SK-N-SH (cell line): ENCODE measurements at regions not wholly inside any gene's neighbourhood (a gene's known extent, or its start where the extent isn't known, plus 50 kb on each side); places are given as distances from the start of the nearest gene placed in this dataset.

Source experiments
- CTCF ChIA-PET: fragments of 300-600, 350-600 bp; formaldehyde crosslinking; extraction: SDS; loops from one replicate; lab custom pipeline; 2021; lab: Yijun Ruan, JAX
- POLR2A ChIA-PET: fragments of 350-600 bp; sonication (Branson Sonifier 250); formaldehyde crosslinking; extraction: SDS; loops from one replicate; lab custom pipeline; 2020; ENCODE audit warnings: antibody characterized with exemption, inconsistent platforms; lab: Yijun Ruan, JAX
- DNase-seq: peaks from one replicate; pipeline ENCODE4 v3.0.0; 2012
- H2AFZ ChIP-seq: fragments of 200-600 bp; sonication (generic); 2 replicates; pipeline ENCODE4 v1.8.1; 2016; ENCODE audit warnings: antibody characterized with exemption, mild to moderate bottlenecking, low read depth
- H3F3A ChIP-seq: fragments of 200-600 bp; sonication (generic); replicated peaks from 2 replicates; pipeline ENCODE3; 2016; ENCODE audit warnings: antibody characterized with exemption, mild to moderate bottlenecking; ENCODE audit not compliant: insufficient read depth
- H3K27ac ChIP-seq, 2 experiments: fragments of 200-500 bp in 1 of 2; fragments of 200-600 bp in 1 of 2; sonication (Bioruptor generic) in 1 of 2; sonication (generic), shearing (Covaris generic) in 1 of 2; 2 replicates each; pipeline versions ENCODE4 v1.5.1 to v1.6.1; 2014 to 2016; ENCODE audit warnings: low read depth in 2 of 2, inconsistent platforms in 1 of 2, low read length in 1 of 2, mild to moderate bottlenecking in 1 of 2, mixed read lengths in 1 of 2
- H3K27me3 ChIP-seq: fragments of 200-600 bp; sonication (generic), shearing (Covaris generic); 2 replicates; pipeline ENCODE4 v1.6.1; 2016; ENCODE audit warnings: mixed run types; ENCODE audit not compliant: insufficient read depth
- H3K36me3 ChIP-seq, 2 experiments: fragments of 200-500 bp in 1 of 2; fragments of 200-600 bp in 1 of 2; sonication (Bioruptor generic) in 1 of 2; sonication (generic) in 1 of 2; replicated peaks in 1 of 2; 2 replicates each; pipeline versions ENCODE3 to v1.5.1; 2014 to 2016; ENCODE audit warnings: low read length in 1 of 2, mild to moderate bottlenecking in 1 of 2; ENCODE audit not compliant: insufficient read depth in 2 of 2, control insufficient read depth in 1 of 2
- H3K4me1 ChIP-seq, 2 experiments: fragments of 200-500 bp in 1 of 2; fragments of 200-600 bp in 1 of 2; sonication (Bioruptor generic) in 1 of 2; sonication (generic), shearing (Covaris generic) in 1 of 2; 2 replicates each; pipeline versions ENCODE4 v1.5.1 to v1.6.1; 2014 to 2016; ENCODE audit warnings: low read depth in 1 of 2, low read length in 1 of 2, mixed run types in 1 of 2; ENCODE audit not compliant: insufficient read depth in 2 of 2, control insufficient read depth in 1 of 2
- H3K4me2 ChIP-seq: fragments of 200-600 bp; sonication (generic), shearing (Covaris generic); 2 replicates; pipeline ENCODE4 v1.6.1; 2017; ENCODE audit warnings: mixed run types
- H3K4me3 ChIP-seq, 2 experiments: fragments of 200-500 bp in 1 of 2; fragments of 200-600 bp in 1 of 2; sonication (Bioruptor generic) in 1 of 2; sonication (generic), shearing (Covaris generic) in 1 of 2; 2 replicates each; pipeline versions ENCODE4 v1.5.1 to v1.8.1; 2014 to 2016; ENCODE audit warnings: low read depth in 2 of 2, inconsistent platforms in 1 of 2, low read length in 1 of 2, mild to moderate bottlenecking in 1 of 2, mixed read lengths in 1 of 2, moderate library complexity in 1 of 2
- H3K79me2 ChIP-seq: fragments of 200-600 bp; sonication (generic); 2 replicates; pipeline ENCODE4 v1.8.1; 2017; ENCODE audit warnings: mild to moderate bottlenecking; ENCODE audit not compliant: insufficient read depth
- H3K9ac ChIP-seq: fragments of 200-600 bp; sonication (generic); 2 replicates; pipeline ENCODE4 v1.6.1; 2017; ENCODE audit warnings: mixed run types
- H3K9me2 ChIP-seq: fragments of 200-600 bp; sonication (generic); 2 replicates; pipeline ENCODE4 v1.6.1; 2017; ENCODE audit warnings: mixed run types
- H3K9me3 ChIP-seq: fragments of 200-600 bp; sonication (generic); 2 replicates; pipeline ENCODE4 v1.6.1; 2017; ENCODE audit warnings: mixed run types, mild to moderate bottlenecking, moderate library complexity
- H4K20me1 ChIP-seq: fragments of 200-600 bp; sonication (generic); 2 replicates; pipeline ENCODE4 v1.6.1; 2017; ENCODE audit warnings: mild to moderate bottlenecking, mixed run types; ENCODE audit not compliant: insufficient read depth
- CHD2 ChIP-seq: fragments of 150-350 bp; IDR thresholded peaks from 2 replicates; pipeline ENCODE4 v1.6.1; 2018; ENCODE audit warnings: low read length; ENCODE audit not compliant: partially characterized antibody
- CTCF ChIP-seq: fragments of 200-600 bp; sonication (generic); IDR thresholded peaks from 2 replicates; pipeline ENCODE4 v1.6.1; 2017; ENCODE audit warnings: antibody characterized with exemption, mild to moderate bottlenecking, moderate library complexity
- EP300 ChIP-seq, 2 experiments: IDR thresholded peaks; 2 replicates each; pipeline versions ENCODE4 v1.4.0 to v1.6.1; 2012; ENCODE audit warnings: borderline replicate concordance in 1 of 2, low read depth in 1 of 2, low read length in 1 of 2
- EZH2phosphoT487 ChIP-seq: fragments of 200-600 bp; sonication (generic); IDR thresholded peaks from 2 replicates; pipeline ENCODE4 v1.6.1; 2017; ENCODE audit warnings: low read depth, mixed run types, mild to moderate bottlenecking, antibody characterized with exemption, moderate library complexity, borderline replicate concordance
- FOXJ3 ChIP-seq: sonication (generic); formaldehyde crosslinking; IDR thresholded peaks from 2 replicates; pipeline ENCODE4 v1.5.1; 2020; ENCODE audit warnings: mild to moderate bottlenecking, missing genetic modification reagents
- IRF3 ChIP-seq: fragments of 150-350 bp; IDR thresholded peaks from 2 replicates; pipeline ENCODE4 v1.6.1; 2016; ENCODE audit warnings: mild to moderate bottlenecking, low read depth, low read length
- MAX ChIP-seq: IDR thresholded peaks from 2 replicates; pipeline ENCODE4 v1.4.0; 2012; ENCODE audit warnings: low read depth
- MEF2A ChIP-seq: IDR thresholded peaks from 2 replicates; pipeline ENCODE4 v1.4.0; 2012; ENCODE audit warnings: low read depth, borderline replicate concordance
- NRF1 ChIP-seq: IDR thresholded peaks from 2 replicates; pipeline ENCODE4 v1.6.1; 2012; ENCODE audit warnings: low read depth, mild to moderate bottlenecking, low read length
- POLR2AphosphoS5 ChIP-seq: IDR thresholded peaks from 2 replicates; pipeline ENCODE4 v1.6.1; 2012; ENCODE audit warnings: low read depth, low read length
- RFX5 ChIP-seq: IDR thresholded peaks from 2 replicates; pipeline ENCODE4 v1.6.1; 2012; ENCODE audit warnings: mild to moderate bottlenecking, improper control_type of control experiment, low read length
- RXRA ChIP-seq: IDR thresholded peaks from 2 replicates; pipeline ENCODE4 v1.4.0; 2012; ENCODE audit warnings: low read depth, mild to moderate bottlenecking, borderline replicate concordance
- SIN3A ChIP-seq: IDR thresholded peaks from 2 replicates; pipeline ENCODE4 v1.6.1; 2012; ENCODE audit warnings: low read depth, mild to moderate bottlenecking, low read length, moderate library complexity, borderline replicate concordance
- SMC3 ChIP-seq: IDR thresholded peaks from 2 replicates; pipeline ENCODE4 v1.6.1; 2012; ENCODE audit warnings: low read depth, low read length, improper control_type of control experiment
- TCF12 ChIP-seq: IDR thresholded peaks from 2 replicates; pipeline ENCODE4 v1.4.0; 2012
- TEAD4 ChIP-seq: IDR thresholded peaks from 2 replicates; pipeline ENCODE4 v1.4.0; 2012; ENCODE audit warnings: mild to moderate bottlenecking, borderline replicate concordance; ENCODE audit not compliant: insufficient read depth
- USF1 ChIP-seq: IDR thresholded peaks from 2 replicates; pipeline ENCODE4 v1.4.0; 2012; ENCODE audit warnings: low read depth, borderline replicate concordance
- USF2 ChIP-seq: fragments of 150-350 bp; IDR thresholded peaks from 2 replicates; pipeline ENCODE4 v1.6.1; 2017; ENCODE audit warnings: antibody characterized with exemption, low read length, low read depth, borderline replicate concordance
- ZBTB33 ChIP-seq: IDR thresholded peaks from 2 replicates; pipeline ENCODE4 v1.4.0; 2012; ENCODE audit warnings: low read depth, borderline replicate concordance
- WGBS: methylation state at CpG from one replicate; pipeline ENCODE4 v1.1.6; 2017; ENCODE audit warnings: low lambda C conversion rate; 5-methylcytosine and 5-hydroxymethylcytosine counted together

GRCh38 chr9:27848315-27848714 lies 275.0 kb upstream of the C9orf72 start:
- no peaks in the 10 kb centered on the region for H4K20me1 ChIP-seq
- no peaks in the 10 kb centered on the region for H3K9me3 ChIP-seq
- H3K27me3 ChIP-seq, result no peaks in the 10 kb centered on the region
- no peak for TF ChIP-seq RXRA
- TF ChIP-seq USF1, result no peak
- no peak for TF ChIP-seq TEAD4
- no peak overlapping the region for H2AFZ ChIP-seq
- POLR2A ChIA-PET, result no interaction called here
- no peak overlapping the region for H3K27ac ChIP-seq
- no peak for DNase-seq
- H3K9ac ChIP-seq, result no peak overlapping the region
- H3K4me3 ChIP-seq, result no peak overlapping the region
- no peaks in the 10 kb centered on the region for H3K79me2 ChIP-seq
- no peaks in the 10 kb centered on the region for H3K9me2 ChIP-seq
- no peaks in the 10 kb centered on the region for H3F3A ChIP-seq
- H3K4me1 ChIP-seq, result no peaks in the 10 kb centered on the region
- WGBS, result 80% methylated on average over 2 of the region's 2 CpGs
- CTCF ChIA-PET, result interaction anchor here (0.8 kb wide), 1 partner anchor 46 kb away, joined by 3 read pairs; no protein-coding TSS in a partner anchor
- no peaks in the 10 kb centered on the region for H3K36me3 ChIP-seq
- H3K4me2 ChIP-seq, result no peak overlapping the region

- TF ChIP-seq USF2, result no peak
- no peak for TF ChIP-seq NRF1
- TF ChIP-seq POLR2AphosphoS5, result no peak
- no peak for TF ChIP-seq ZBTB33
- TF ChIP-seq FOXJ3 (CRISPR knock-in tag), result no peak
- no peak for TF ChIP-seq RFX5
- TF ChIP-seq TCF12, result no peak
- no peak for TF ChIP-seq EP300 (IDR thresholded peaks at IDR 0.05; ENCODE audit: borderline replicate concordance in 1 of 2, low read depth in 1 of 2, low read length in 1 of 2)
- TF ChIP-seq CHD2, result no peak
- no peak for TF ChIP-seq CTCF
- TF ChIP-seq MAX, result no peak
- TF ChIP-seq SIN3A, result no peak
- no peak for TF ChIP-seq SMC3
- no peak for TF ChIP-seq MEF2A
- TF ChIP-seq USF1, result no peak
- no peak for TF ChIP-seq EZH2phosphoT487
- no peak for TF ChIP-seq IRF3
- H3K9me3 ChIP-seq, result no peaks in the 10 kb centered on the region
- no peak overlapping the region for H3K4me2 ChIP-seq
- no peak overlapping the region for H3K27ac ChIP-seq
- no peaks in the 10 kb centered on the region for H4K20me1 ChIP-seq
- H3K4me3 ChIP-seq, result no peak overlapping the region
- no peak overlapping the region for H2AFZ ChIP-seq
- no peak overlapping the region for H3K9ac ChIP-seq
- ChIA-PET POLR2A (no interaction called here), CTCF (no interaction called here)
- H3K4me1 ChIP-seq, result no peaks in the 10 kb centered on the region
- no peaks in the 10 kb centered on the region for H3K27me3 ChIP-seq
- H3K36me3 ChIP-seq, result no peaks in the 10 kb centered on the region
- H3F3A ChIP-seq, result no peaks in the 10 kb centered on the region
- no peaks in the 10 kb centered on the region for H3K79me2 ChIP-seq
- H3K9me2 ChIP-seq, result no peaks in the 10 kb centered on the region
- DNase-seq, result no peak
- 53% methylated on average over 1 of the region's 1 CpG for WGBS
These were observed 278.6 kb upstream of the C9orf72 start for GRCh38 chr9:27851858-27852257.
